IMR-90 (cell line): ENCODE measurements at regions not wholly inside any gene's neighbourhood (a gene's known extent, or its start where the extent isn't known, plus 50 kb on each side); places are given as distances from the start of the nearest gene placed in this dataset.
"Not testable (repeated sequence)": the region's sequence is repeated elsewhere in the genome, so short reads cannot be mapped to it uniquely, and the experiment has no call there.

Experiments
- ATAC-seq: fragments of 200-7000 bp; cut with Tn5 transposase; 2 replicates; pipeline ENCODE4 v1.9.1; 2020; ENCODE audit warnings: low read depth, mild to moderate bottlenecking, moderate library complexity
- BruUV-seq: library from RNA; stranded (reverse); fragments of 400-500 nt; replicated peaks from 2 replicates; lab custom pipeline; 2021; lab: Mats Ljungman, UMichigan
- CTCF ChIA-PET: fragments of 300-600 bp; formaldehyde crosslinking; extraction: SDS; loops from one replicate; lab custom pipeline; 2021; ENCODE audit warnings: antibody characterized with exemption; lab: Yijun Ruan, JAX
- POLR2A ChIA-PET: fragments of 300-600 bp; sonication (Branson Sonifier 250); formaldehyde crosslinking; loops from one replicate; lab custom pipeline; 2022; ENCODE audit warnings: antibody characterized with exemption; ENCODE audit not compliant: unreplicated experiment; lab: Charles Lee
- DNase-seq: peaks from one replicate; pipeline ENCODE4 v3.0.0; 2013
- H2AFZ ChIP-seq: replicated peaks from 2 replicates; pipeline ENCODE3; 2013; ENCODE audit warnings: low read length, mild to moderate bottlenecking; ENCODE audit not compliant: poor library complexity
- H2AK5ac ChIP-seq: 2 replicates; pipeline ENCODE4 v1.6.1; 2013; ENCODE audit warnings: low read depth, low read length, inconsistent platforms
- H2AK9ac ChIP-seq: replicated peaks from 2 replicates; pipeline ENCODE3; 2013; ENCODE audit warnings: mild to moderate bottlenecking, low read depth, low read length, moderate library complexity; ENCODE audit not compliant: poor library complexity
- H2BK120ac ChIP-seq: 2 replicates; pipeline ENCODE4 v1.6.1; 2013; ENCODE audit warnings: low read depth, low read length, inconsistent platforms
- H2BK15ac ChIP-seq: 3 replicates; pipeline ENCODE4 v1.6.1; 2013; ENCODE audit warnings: low read depth, low read length, inconsistent platforms
- H2BK20ac ChIP-seq: 2 replicates; pipeline ENCODE4 v1.6.1; 2013; ENCODE audit warnings: low read depth, mild to moderate bottlenecking, inconsistent platforms, low read length, moderate library complexity
- H2BK5ac ChIP-seq: 2 replicates; pipeline ENCODE4 v1.6.1; 2013; ENCODE audit warnings: mild to moderate bottlenecking, low read depth, low read length, inconsistent platforms; ENCODE audit not compliant: poor library complexity, severe bottlenecking
- H3K14ac ChIP-seq: replicated peaks from 2 replicates; pipeline ENCODE4 v1.6.1; 2013; ENCODE audit warnings: low read depth, low read length, inconsistent platforms
- H3K18ac ChIP-seq: 2 replicates; pipeline ENCODE4 v1.6.1; 2013; ENCODE audit warnings: low read depth, low read length, control low read depth
- H3K23ac ChIP-seq: 2 replicates; pipeline ENCODE4 v1.6.1; 2013; ENCODE audit warnings: low read depth, low read length, inconsistent platforms
- H3K27ac ChIP-seq: 2 replicates; pipeline ENCODE4 v1.5.1; 2013; ENCODE audit warnings: mild to moderate bottlenecking, control low read depth, low read length; ENCODE audit not compliant: insufficient read depth
- H3K27me3 ChIP-seq: 2 replicates; pipeline ENCODE4 v1.6.1; 2013; ENCODE audit warnings: low read length; ENCODE audit not compliant: control insufficient read depth, insufficient read depth
- H3K36me3 ChIP-seq: 2 replicates; pipeline ENCODE4 v1.6.1; 2013; ENCODE audit warnings: low read length, mixed read lengths; ENCODE audit not compliant: control insufficient read depth, insufficient read depth
- H3K4ac ChIP-seq: 2 replicates; pipeline ENCODE4 v1.6.1; 2013; ENCODE audit warnings: low read depth, low read length, inconsistent platforms
- H3K4me1 ChIP-seq: 2 replicates; pipeline ENCODE4 v1.6.1; 2013; ENCODE audit warnings: low read length, mixed read lengths; ENCODE audit not compliant: control insufficient read depth, insufficient read depth
- H3K4me2 ChIP-seq: 2 replicates; pipeline ENCODE4 v1.6.1; 2013; ENCODE audit warnings: low read depth, mild to moderate bottlenecking, control low read depth, low read length, moderate library complexity
- H3K4me3 ChIP-seq: 2 replicates; pipeline ENCODE4 v1.5.1; 2013; ENCODE audit warnings: low read depth, mild to moderate bottlenecking, control low read depth, low read length, moderate library complexity; ENCODE audit not compliant: insufficient read depth
- H3K56ac ChIP-seq: 2 replicates; pipeline ENCODE4 v1.6.1; 2013; ENCODE audit warnings: low read length, inconsistent platforms; ENCODE audit not compliant: insufficient read depth; ENCODE audit errors: extremely low read depth
- H3K79me1 ChIP-seq, 2 experiments: 2 replicates each; pipeline ENCODE4 v1.6.1; 2013; ENCODE audit warnings: low read length in 2 of 2, inconsistent platforms in 1 of 2, low read depth in 1 of 2
- H3K9ac ChIP-seq: 2 replicates; pipeline ENCODE4 v1.6.1; 2013; ENCODE audit warnings: low read depth, low read length, control low read depth
- H3K9me1 ChIP-seq: 2 replicates; pipeline ENCODE4 v1.6.1; 2013; ENCODE audit warnings: low read length, inconsistent platforms; ENCODE audit not compliant: insufficient read depth
- H3K9me3 ChIP-seq: 2 replicates; pipeline ENCODE4 v1.6.1; 2013; ENCODE audit warnings: low read length; ENCODE audit not compliant: control insufficient read depth, insufficient read depth
- H4K20me1 ChIP-seq: 2 replicates; pipeline ENCODE4 v1.6.1; 2013; ENCODE audit warnings: low read length, inconsistent platforms; ENCODE audit not compliant: insufficient read depth
- H4K5ac ChIP-seq: 2 replicates; pipeline ENCODE4 v1.6.1; 2013; ENCODE audit warnings: mild to moderate bottlenecking, low read depth, low read length, control low read depth
- H4K8ac ChIP-seq, 2 experiments: 2 replicates each; pipeline ENCODE4 v1.6.1; 2013; ENCODE audit warnings: low read depth in 2 of 2, low read length in 2 of 2, control low read depth in 1 of 2, inconsistent platforms in 1 of 2
- H4K91ac ChIP-seq: 2 replicates; pipeline ENCODE4 v1.6.1; 2013; ENCODE audit warnings: low read depth, low read length, inconsistent platforms; ENCODE audit not compliant: insufficient read depth
- CTCF ChIP-seq: conservative IDR thresholded peaks from 2 replicates; pipeline ENCODE4 v1.5.1; 2012; ENCODE audit warnings: mild to moderate bottlenecking, low read depth, low read length, improper control_type of control experiment
- RAD21 ChIP-seq: IDR thresholded peaks from 2 replicates; pipeline ENCODE4 v1.6.1; 2012; ENCODE audit warnings: low read length, improper control_type of control experiment
- SMC3 ChIP-seq: fragments of 150-350 bp; IDR thresholded peaks from 2 replicates; pipeline ENCODE4 v1.6.1; 2016; ENCODE audit warnings: low read depth, mild to moderate bottlenecking, antibody characterized with exemption, low read length, moderate library complexity
- WGBS, 2 experiments: methylation state at CpG; one replicate each; pipeline versions ENCODE4 v1.1.5 to v1.1.7; 2013; ENCODE audit warnings: missing lambda C conversion rate in 2 of 2; ENCODE audit not compliant: insufficient read length in 1 of 2; ENCODE audit errors: extremely low coverage in 2 of 2; 5-methylcytosine and 5-hydroxymethylcytosine counted together
- dilution Hi-C: fragments of 300-500 bp; cut with HindIII; formaldehyde crosslinking; loops from one replicate; pipeline ENCODE4 v1.14.3; 2018; ENCODE audit warnings: low sequenced_read_pairs; ENCODE audit not compliant: unreplicated experiment
- in situ Hi-C: fragments of 300-500 bp; cut with MboI; formaldehyde crosslinking; loops from 3 replicates; pipeline ENCODE4 v1.14.3; 2019; ENCODE audit warnings: low sequenced_read_pairs, inconsistent platforms, mixed read lengths
- intact Hi-C: fragments of 100-400 bp; cut with micrococcal nuclease; formaldehyde crosslinking; loops from 2 replicates; pipeline ENCODE4 v1.10.0; 2022

GRCh38 chr11:49526240-49526829 is 317.9 kb upstream of the FOLH1 start:
- H3K14ac ChIP-seq, BruUV-seq, H3K18ac ChIP-seq, H4K8ac ChIP-seq, H3K4me2 ChIP-seq, H2AK5ac ChIP-seq, H4K5ac ChIP-seq, H3K4ac ChIP-seq, H2BK120ac ChIP-seq, H2BK15ac ChIP-seq, H4K20me1 ChIP-seq, H3K9ac ChIP-seq, H3K4me1 ChIP-seq, H2BK20ac ChIP-seq, dilution Hi-C loops, H3K9me1 ChIP-seq, CTCF ChIA-PET, H3K36me3 ChIP-seq, H3K56ac ChIP-seq, in situ Hi-C loops, H3K79me1 ChIP-seq, H2BK5ac ChIP-seq, H2AFZ ChIP-seq, H2AK9ac ChIP-seq, intact Hi-C loops, H3K4me3 ChIP-seq, H3K27me3 ChIP-seq, H4K91ac ChIP-seq, POLR2A ChIA-PET, H3K27ac ChIP-seq, H3K23ac ChIP-seq, H3K9me3 ChIP-seq: not testable (repeated sequence)
- ATAC-seq (peak; percentile 80), DNase-seq (peak; percentile 45)
- WGBS, 2 experiments, result 29% methylated on average over 1 of the region's 1 CpG; no CpG with 5 or more reads in 1 of the 2 experiments
- TF ChIP-seq SMC3 (peak; percentile 23; the same call in 1 of the 2 replicates), RAD21 (peak; percentile 52), CTCF (peak; percentile 49)
